ENCODE measurements at regions not wholly inside any gene's neighbourhood (a gene's known extent, or its start where the extent isn't known, plus 50 kb on each side); places are given as distances from the start of the nearest gene placed in this dataset.
A peak's percentile ranks its signal among the peaks of the same experiment; 100 is the strongest.

DNA sequence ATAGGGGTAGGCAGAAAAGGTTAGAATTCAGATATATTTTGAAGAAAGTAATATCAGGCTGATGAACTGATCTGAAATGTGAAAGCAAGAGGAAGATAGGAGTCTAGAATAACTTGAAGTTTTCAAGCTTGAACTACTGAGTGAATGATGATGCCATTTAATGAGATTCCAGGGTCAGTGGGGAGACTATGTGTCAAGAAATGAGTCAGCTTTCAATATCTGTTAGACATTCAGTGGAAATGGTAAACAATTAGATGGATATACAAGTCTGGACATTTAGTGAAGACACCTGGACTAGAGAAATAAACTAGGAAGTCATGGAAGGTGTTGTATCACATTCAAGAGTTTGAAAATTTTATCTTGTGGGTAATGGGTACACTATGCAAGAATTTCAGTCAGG, 326.9 kb downstream of the FSIP2 start:
- Histone ChIP-seq H3K27me3 (no peaks in the 10 kb centered on the region), H4K20me1 (no peaks in the 10 kb centered on the region), H3K4me3 (no peak overlapping the region), H3K9me3 (peaks cover 9% of the 10 kb centered on the region), H3K36me3 (0 out of 2 replicates have a peak, but pooled peaks cover 8% of the 10 kb centered on the region), H3K9ac (no peak overlapping the region), H3K4me1 (peaks cover 10% of the 10 kb centered on the region), H3K4me2 (no peak overlapping the region), H3K27ac (no peak overlapping the region)
- TF ChIP-seq Cebpa-rat (IDR thresholded peaks at IDR 0.05) = no peak

DNA sequence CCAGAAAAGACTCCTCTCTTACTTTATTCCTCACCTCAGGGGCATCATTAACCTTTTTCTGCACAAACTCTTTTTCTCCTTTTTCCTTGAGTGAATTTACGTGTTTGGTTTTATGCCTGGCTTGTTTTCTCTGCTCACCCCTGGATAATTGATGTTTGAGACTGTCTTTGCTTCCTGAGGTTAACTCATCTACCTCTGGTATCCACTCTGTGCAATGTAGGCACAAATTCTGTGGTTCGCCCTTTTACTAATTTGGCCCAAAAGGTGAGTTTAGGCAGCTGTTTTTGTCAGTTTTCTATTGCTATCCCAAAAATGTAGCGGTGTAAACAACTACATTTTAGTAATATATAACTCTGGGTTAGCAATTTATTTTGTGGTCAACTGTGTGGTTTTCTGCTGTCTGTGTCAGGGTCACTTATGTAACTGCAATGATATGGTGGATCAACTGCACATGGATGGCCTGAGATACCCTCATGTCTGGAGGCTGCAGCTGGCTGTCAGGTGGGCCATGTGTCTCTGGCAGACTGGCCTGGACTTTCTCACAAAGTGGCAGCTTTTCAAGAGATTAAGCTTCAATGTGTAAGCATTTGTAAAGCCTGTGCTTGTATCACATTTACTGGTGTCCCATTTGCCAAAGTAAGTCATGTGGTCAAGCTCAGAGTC, 329.7 kb downstream of the FSIP2 start:
- H3K9ac ChIP-seq = no peak overlapping the region
- peaks cover 10% of the 10 kb centered on the region for H3K4me1 ChIP-seq
- no peak overlapping the region for H3K27ac ChIP-seq
- no peaks in the 10 kb centered on the region for H3K27me3 ChIP-seq
- TF ChIP-seq Cebpa-rat (IDR thresholded peaks at IDR 0.05) = no peak
- H3K4me3 ChIP-seq = no peak overlapping the region
- H3K9me3 ChIP-seq = peaks cover 9% of the 10 kb centered on the region
- H4K20me1 ChIP-seq = no peaks in the 10 kb centered on the region
- H3K4me2 ChIP-seq = peak overlapping the region; percentile 45
- H3K36me3 ChIP-seq = peaks cover 7% of the 10 kb centered on the region; the same call in 1 of the 2 replicates

- no peak overlapping the region for H3K27ac ChIP-seq
- H3K4me3 ChIP-seq = no peak overlapping the region
- no peak for TF ChIP-seq Cebpa-rat (IDR thresholded peaks at IDR 0.05)
Observed at GRCh38 chr2:186069676-186070075, 331.1 kb downstream of the FSIP2 start.

GRCh38 chr2:186085226-186085625, 346.6 kb downstream of the FSIP2 start:
- 0 out of 2 replicates have a peak overlapping the region, but pooled peaks have one; percentile 1 for H3K4me2 ChIP-seq
- no peak overlapping the region for H3K4me3 ChIP-seq
- no peaks in the 10 kb centered on the region for H4K20me1 ChIP-seq
- H3K4me1 ChIP-seq = peaks cover 10% of the 10 kb centered on the region
- H3K36me3 ChIP-seq = no peaks in the 10 kb centered on the region; the same call in 1 of the 2 replicates
- no peak overlapping the region for H3K9ac ChIP-seq
- no peak overlapping the region for H3K27ac ChIP-seq
- peaks cover 20% of the 10 kb centered on the region for H3K9me3 ChIP-seq
- TF ChIP-seq Cebpa-rat (IDR thresholded peaks at IDR 0.05) = no peak
- H3K27me3 ChIP-seq = no peaks in the 10 kb centered on the region

More at GRCh38 chr2:186069676-186070075, 331.1 kb downstream of the FSIP2 start:
- peaks cover 10% of the 10 kb centered on the region for H3K4me1 ChIP-seq
- H3K27me3 ChIP-seq = no peaks in the 10 kb centered on the region
- H3K9ac ChIP-seq = no peak overlapping the region
- H3K4me2 ChIP-seq = no peak overlapping the region
- H3K36me3 ChIP-seq = peaks cover 3% of the 10 kb centered on the region; the same call in 1 of the 2 replicates
- H4K20me1 ChIP-seq = no peaks in the 10 kb centered on the region
- H3K9me3 ChIP-seq = peaks cover 4% of the 10 kb centered on the region

GRCh38 chr2:186093174-186093573, 354.6 kb downstream of the FSIP2 start:
- no peak for TF ChIP-seq Cebpa-rat (IDR thresholded peaks at IDR 0.05)
- Histone ChIP-seq H3K27me3 (no peaks in the 10 kb centered on the region), H3K9me3 (peaks cover 12% of the 10 kb centered on the region), H3K9ac (no peak overlapping the region), H3K4me2 (no peak overlapping the region), H3K4me3 (no peak overlapping the region), H3K27ac (no peak overlapping the region), H3K36me3 (no peaks in the 10 kb centered on the region), H4K20me1 (no peaks in the 10 kb centered on the region), H3K4me1 (no peaks in the 10 kb centered on the region; the same call in 1 of the 2 replicates)

- H3K9me3 ChIP-seq = peaks cover 12% of the 10 kb centered on the region
- no peak overlapping the region for H3K27ac ChIP-seq
- no peak overlapping the region for H3K9ac ChIP-seq
- no peaks in the 10 kb centered on the region for H4K20me1 ChIP-seq
- no peaks in the 10 kb centered on the region for H3K27me3 ChIP-seq
- TF ChIP-seq Cebpa-rat (IDR thresholded peaks at IDR 0.05) = no peak
- H3K4me1 ChIP-seq = peaks cover 27% of the 10 kb centered on the region
- peak overlapping the region; percentile 40; the same call in 1 of the 2 replicates for H3K4me2 ChIP-seq
- no peaks in the 10 kb centered on the region for H3K36me3 ChIP-seq
- peak overlapping the region; percentile 5; the same call in 1 of the 2 replicates for H3K4me3 ChIP-seq
Observed at GRCh38 chr2:186098821-186099220, 360.2 kb downstream of the FSIP2 start.

DNA sequence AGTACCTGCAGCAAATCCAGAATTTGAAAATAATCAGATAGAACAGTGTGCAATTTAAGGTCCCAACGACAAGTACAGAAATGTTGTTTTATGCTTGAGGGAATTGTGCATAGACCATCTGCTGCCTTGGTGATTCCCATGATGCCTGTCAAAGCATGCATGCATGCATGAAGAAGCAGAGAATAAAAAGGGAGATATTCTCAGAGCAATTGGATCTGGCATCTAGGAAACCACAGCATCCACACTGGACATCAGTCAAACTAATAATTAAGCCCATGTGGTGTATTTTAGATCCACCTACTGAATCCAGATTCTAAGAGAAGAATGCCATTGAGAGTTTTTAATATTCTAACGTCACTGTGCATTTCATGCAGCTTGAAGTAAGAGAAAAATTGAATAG, 361.2 kb downstream of the FSIP2 start:
- Histone ChIP-seq H3K27ac (no peak overlapping the region), H4K20me1 (no peaks in the 10 kb centered on the region), H3K9me3 (peaks cover 15% of the 10 kb centered on the region), H3K4me1 (peaks cover 27% of the 10 kb centered on the region), H3K4me3 (no peak overlapping the region), H3K4me2 (peak overlapping the region; percentile 57), H3K27me3 (no peaks in the 10 kb centered on the region), H3K36me3 (no peaks in the 10 kb centered on the region), H3K9ac (no peak overlapping the region)
- no peak for TF ChIP-seq Cebpa-rat (IDR thresholded peaks at IDR 0.05)

- Histone ChIP-seq H3K9ac (no peak overlapping the region), H4K20me1 (no peaks in the 10 kb centered on the region), H3K4me1 (peaks cover 27% of the 10 kb centered on the region), H3K4me2 (no peak overlapping the region), H3K9me3 (peaks cover 17% of the 10 kb centered on the region), H3K27me3 (no peaks in the 10 kb centered on the region), H3K36me3 (no peaks in the 10 kb centered on the region), H3K4me3 (no peak overlapping the region), H3K27ac (no peak overlapping the region)
- no peak for TF ChIP-seq Cebpa-rat (IDR thresholded peaks at IDR 0.05)
Observed at GRCh38 chr2:186100636-186101035, 362.0 kb downstream of the FSIP2 start.

- Histone ChIP-seq H3K4me2 (no peak overlapping the region), H3K36me3 (no peaks in the 10 kb centered on the region), H3K9ac (no peak overlapping the region), H3K4me3 (no peak overlapping the region), H3K27ac (no peak overlapping the region), H3K27me3 (no peaks in the 10 kb centered on the region), H3K9me3 (peaks cover 26% of the 10 kb centered on the region), H3K4me1 (peaks cover 27% of the 10 kb centered on the region), H4K20me1 (no peaks in the 10 kb centered on the region)
- no peak for TF ChIP-seq Cebpa-rat (IDR thresholded peaks at IDR 0.05)
Observed at GRCh38 chr2:186101616-186102015, 363.0 kb downstream of the FSIP2 start.

- Histone ChIP-seq H3K9ac (no peak overlapping the region), H3K27ac (no peak overlapping the region), H3K27me3 (no peaks in the 10 kb centered on the region), H4K20me1 (no peaks in the 10 kb centered on the region), H3K4me1 (peaks cover 32% of the 10 kb centered on the region), H3K4me2 (no peak overlapping the region), H3K36me3 (no peaks in the 10 kb centered on the region), H3K9me3 (peaks cover 39% of the 10 kb centered on the region), H3K4me3 (no peak overlapping the region)
- TF ChIP-seq Cebpa-rat (IDR thresholded peaks at IDR 0.05) = no peak
Observed at GRCh38 chr2:186103276-186103675, 364.7 kb downstream of the FSIP2 start.

All from BLaER1 (cell line).